Endodermal cell (in vitro differentiated cells): ENCODE measurements at regions not wholly inside any gene's neighbourhood (a gene's known extent, or its start where the extent isn't known, plus 50 kb on each side); places are given as distances from the start of the nearest gene placed in this dataset.

Experiments used
- DNase-seq: peaks from one replicate; pipeline ENCODE4 v3.0.0-alpha.2; 2017
- H3K27ac ChIP-seq: 2 replicates; pipeline ENCODE4 v1.5.1; 2013; ENCODE audit warnings: mild to moderate bottlenecking, low read depth, low read length, moderate library complexity
- H3K27me3 ChIP-seq: 2 replicates; pipeline ENCODE4 v1.6.1; 2013; ENCODE audit warnings: mild to moderate bottlenecking, low read length, moderate library complexity; ENCODE audit not compliant: insufficient read depth, control insufficient read depth, poor library complexity, severe bottlenecking
- H3K36me3 ChIP-seq: 2 replicates; pipeline ENCODE4 v1.7.0; 2013; ENCODE audit warnings: mild to moderate bottlenecking, low read length, moderate library complexity; ENCODE audit not compliant: control insufficient read depth, insufficient read depth
- H3K4me1 ChIP-seq: one replicate; pipeline ENCODE4 v1.7.0; 2013; ENCODE audit warnings: low read length; ENCODE audit not compliant: control insufficient read depth, insufficient read depth
- H3K4me3 ChIP-seq: 2 replicates; pipeline ENCODE4 v1.5.1; 2013; ENCODE audit warnings: mild to moderate bottlenecking, low read length, moderate library complexity
- H3K9ac ChIP-seq: 2 replicates; pipeline ENCODE4 v1.6.1; 2013; ENCODE audit warnings: mild to moderate bottlenecking, low read length, moderate library complexity; ENCODE audit not compliant: poor library complexity, severe bottlenecking; ENCODE audit errors: extremely low read depth
- H3K9me3 ChIP-seq: 2 replicates; pipeline ENCODE4 v1.6.1; 2013; ENCODE audit warnings: mild to moderate bottlenecking, low read length, moderate library complexity; ENCODE audit not compliant: control insufficient read depth
- H3K27ac Mint-ChIP-seq: 2 replicates; pipeline ENCODE4 v1.8.0; 2020; ENCODE audit warnings: mixed read lengths
- H3K27me3 Mint-ChIP-seq: 2 replicates; pipeline ENCODE4 v1.8.0; 2021; ENCODE audit warnings: mild to moderate bottlenecking, mixed read lengths; ENCODE audit not compliant: insufficient read depth
- H3K36me3 Mint-ChIP-seq: 2 replicates; pipeline ENCODE4 v1.8.0; 2020; ENCODE audit warnings: low read depth, mixed read lengths
- H3K4me1 Mint-ChIP-seq: 2 replicates; pipeline ENCODE4 v1.8.0; 2020; ENCODE audit warnings: mixed read lengths
- H3K4me3 Mint-ChIP-seq: 2 replicates; pipeline ENCODE4 v1.8.0; 2020; ENCODE audit warnings: mild to moderate bottlenecking, moderate library complexity, mixed read lengths
- H3K9me3 Mint-ChIP-seq: 2 replicates; pipeline ENCODE4 v1.8.0; 2020; ENCODE audit warnings: mild to moderate bottlenecking, mixed read lengths
- WGBS, 2 experiments: methylation state at CpG; one replicate each; pipeline versions ENCODE4 v1.1.5 to v1.1.7; 2013; ENCODE audit warnings: missing lambda C conversion rate in 2 of 2, mixed read lengths in 1 of 2; ENCODE audit not compliant: insufficient coverage in 1 of 2, insufficient read length in 1 of 2; 5-methylcytosine and 5-hydroxymethylcytosine counted together
- TF ChIP-seq, protein P1 (sequence below): fragments of 200-600 bp; sonication (generic); conservative IDR thresholded peaks from 2 replicates; pipeline ENCODE4 v1.5.0; 2021; ENCODE audit warnings: antibody characterized with exemption, mild to moderate bottlenecking

DNA sequence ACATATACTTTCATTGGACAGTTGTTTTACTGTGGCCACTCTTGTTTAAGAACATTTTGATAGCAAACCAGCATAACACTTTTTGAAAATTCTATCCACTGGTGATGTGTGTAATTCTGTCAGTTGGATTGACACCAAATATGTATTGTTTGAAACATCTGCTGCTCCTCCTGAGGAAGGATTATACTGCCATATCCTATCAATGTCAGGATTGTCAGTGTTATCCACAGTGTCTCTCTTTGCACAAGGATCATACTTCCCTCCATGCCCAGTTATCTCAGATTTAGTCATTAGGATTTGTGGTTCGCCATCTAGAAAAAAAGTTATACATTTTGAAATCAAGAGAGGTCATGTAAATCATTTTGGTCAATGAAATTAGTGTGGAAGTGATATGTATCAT lies 1859.6 kb downstream of the C4orf33 start:
- WGBS, 2 experiments, result 87 to 100% methylated on average over 1 of the region's 1 CpG
- H3K27me3 ChIP-seq, result no peaks in the 10 kb centered on the region
- TF ChIP-seq, protein P1, sequence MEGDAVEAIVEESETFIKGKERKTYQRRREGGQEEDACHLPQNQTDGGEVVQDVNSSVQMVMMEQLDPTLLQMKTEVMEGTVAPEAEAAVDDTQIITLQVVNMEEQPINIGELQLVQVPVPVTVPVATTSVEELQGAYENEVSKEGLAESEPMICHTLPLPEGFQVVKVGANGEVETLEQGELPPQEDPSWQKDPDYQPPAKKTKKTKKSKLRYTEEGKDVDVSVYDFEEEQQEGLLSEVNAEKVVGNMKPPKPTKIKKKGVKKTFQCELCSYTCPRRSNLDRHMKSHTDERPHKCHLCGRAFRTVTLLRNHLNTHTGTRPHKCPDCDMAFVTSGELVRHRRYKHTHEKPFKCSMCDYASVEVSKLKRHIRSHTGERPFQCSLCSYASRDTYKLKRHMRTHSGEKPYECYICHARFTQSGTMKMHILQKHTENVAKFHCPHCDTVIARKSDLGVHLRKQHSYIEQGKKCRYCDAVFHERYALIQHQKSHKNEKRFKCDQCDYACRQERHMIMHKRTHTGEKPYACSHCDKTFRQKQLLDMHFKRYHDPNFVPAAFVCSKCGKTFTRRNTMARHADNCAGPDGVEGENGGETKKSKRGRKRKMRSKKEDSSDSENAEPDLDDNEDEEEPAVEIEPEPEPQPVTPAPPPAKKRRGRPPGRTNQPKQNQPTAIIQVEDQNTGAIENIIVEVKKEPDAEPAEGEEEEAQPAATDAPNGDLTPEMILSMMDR, result no peak
- no peak overlapping the region for H3K9ac ChIP-seq
- H3K9me3 ChIP-seq, result peaks cover 11% of the 10 kb centered on the region
- H3K27me3 Mint-ChIP-seq, result no peaks in the 10 kb centered on the region
- no peak overlapping the region for H3K4me3 ChIP-seq
- H3K9me3 Mint-ChIP-seq, result peaks cover 22% of the 10 kb centered on the region
- H3K4me1 Mint-ChIP-seq, result no peaks in the 10 kb centered on the region
- no peak overlapping the region for H3K27ac ChIP-seq
- no peak overlapping the region for H3K4me3 Mint-ChIP-seq
- H3K36me3 ChIP-seq, result no peaks in the 10 kb centered on the region
- H3K27ac Mint-ChIP-seq, result no peak overlapping the region
- no peak for DNase-seq
- H3K4me1 ChIP-seq, result no peaks in the 10 kb centered on the region
- H3K36me3 Mint-ChIP-seq, result peaks cover 6% of the 10 kb centered on the region

DNA sequence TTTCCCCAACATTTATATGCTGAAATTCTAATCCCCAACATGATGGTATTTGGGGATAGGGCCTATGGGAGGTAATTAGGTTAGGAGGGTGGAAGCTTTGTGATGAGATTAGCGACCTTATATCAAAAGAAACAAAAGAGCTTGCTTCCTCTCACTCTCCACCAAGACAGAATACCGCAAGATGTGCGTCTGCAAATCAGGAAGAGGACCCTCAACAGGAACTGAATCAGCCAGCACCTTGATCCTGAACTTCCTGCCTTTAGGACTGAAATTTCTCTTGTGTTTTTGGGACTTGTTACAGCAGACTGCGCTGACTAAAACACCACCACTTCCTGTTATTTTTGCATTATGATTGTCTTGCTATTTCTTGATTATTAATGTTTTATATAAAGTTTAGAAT lies 1889.4 kb downstream of the C4orf33 start:
- H3K4me1 ChIP-seq, result no peaks in the 10 kb centered on the region
- no peak overlapping the region for H3K4me3 ChIP-seq
- DNase-seq, result no peak
- H3K9me3 ChIP-seq, result no peaks in the 10 kb centered on the region
- no peaks in the 10 kb centered on the region for H3K27me3 Mint-ChIP-seq
- H3K27ac ChIP-seq, result no peak overlapping the region
- WGBS, 2 experiments, result 85% methylated on average over 4 of the region's 4 CpGs; no CpG with 5 or more reads in 1 of the 2 experiments
- TF ChIP-seq, protein P1, result no peak
- no peak overlapping the region for H3K27ac Mint-ChIP-seq
- no peak overlapping the region for H3K9ac ChIP-seq
- H3K27me3 ChIP-seq, result no peaks in the 10 kb centered on the region
- H3K4me3 Mint-ChIP-seq, result no peak overlapping the region
- H3K4me1 Mint-ChIP-seq, result no peaks in the 10 kb centered on the region
- peaks cover 2% of the 10 kb centered on the region for H3K36me3 Mint-ChIP-seq
- peaks cover 4% of the 10 kb centered on the region for H3K9me3 Mint-ChIP-seq
- no peaks in the 10 kb centered on the region for H3K36me3 ChIP-seq

DNA sequence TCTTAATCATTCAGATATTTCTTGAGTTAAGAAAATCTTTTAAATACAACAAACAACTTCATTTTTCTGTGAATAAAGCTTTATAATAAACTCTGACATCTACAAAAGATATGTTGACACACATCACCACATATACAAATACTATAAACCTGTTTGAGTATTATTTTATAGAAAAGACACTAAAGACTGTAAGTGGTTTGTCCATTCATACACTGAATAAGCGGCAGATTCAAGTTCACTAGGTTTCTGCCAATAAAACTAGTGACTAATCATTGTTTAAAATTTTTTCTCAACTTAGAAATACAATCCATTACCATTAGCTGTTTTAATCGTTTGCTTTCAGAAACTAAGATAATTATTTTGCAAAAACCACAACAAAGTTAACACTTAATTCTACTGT lies 1900.0 kb downstream of the C4orf33 start:
- H3K36me3 ChIP-seq, result no peaks in the 10 kb centered on the region
- no peak overlapping the region for H3K4me3 ChIP-seq
- Mint-ChIP-seq H3K36me3 (peaks cover 4% of the 10 kb centered on the region), H3K4me1 (no peaks in the 10 kb centered on the region), H3K4me3 (no peak overlapping the region), H3K9me3 (peaks cover 11% of the 10 kb centered on the region), H3K27ac (no peak overlapping the region), H3K27me3 (no peaks in the 10 kb centered on the region)
- 97% methylated on average over 2 of the region's 2 CpGs; no CpG with 5 or more reads in 1 of the 2 experiments for WGBS, 2 experiments
- TF ChIP-seq, protein P1, result no peak
- H3K9ac ChIP-seq, result no peak overlapping the region
- H3K4me1 ChIP-seq, result no peaks in the 10 kb centered on the region
- no peaks in the 10 kb centered on the region for H3K27me3 ChIP-seq
- peaks cover 12% of the 10 kb centered on the region for H3K9me3 ChIP-seq
- DNase-seq, result no peak
- no peak overlapping the region for H3K27ac ChIP-seq
